Stimulated activated CD4-positive, alpha-beta T cell treated with anti-CD3 and anti-CD28 coated beads, Interleukin-4, amount 100 ng/mL, for 1 hour (primary cell): ENCODE measurements at regions not wholly inside any gene's neighbourhood (a gene's known extent, or its start where the extent isn't known, plus 50 kb on each side); places are given as distances from the start of the nearest gene placed in this dataset.

ENCODE experiments used
- DNase-seq: peaks from one replicate; pipeline ENCODE4 v3.0.0-alpha.2; 2020

DNA sequence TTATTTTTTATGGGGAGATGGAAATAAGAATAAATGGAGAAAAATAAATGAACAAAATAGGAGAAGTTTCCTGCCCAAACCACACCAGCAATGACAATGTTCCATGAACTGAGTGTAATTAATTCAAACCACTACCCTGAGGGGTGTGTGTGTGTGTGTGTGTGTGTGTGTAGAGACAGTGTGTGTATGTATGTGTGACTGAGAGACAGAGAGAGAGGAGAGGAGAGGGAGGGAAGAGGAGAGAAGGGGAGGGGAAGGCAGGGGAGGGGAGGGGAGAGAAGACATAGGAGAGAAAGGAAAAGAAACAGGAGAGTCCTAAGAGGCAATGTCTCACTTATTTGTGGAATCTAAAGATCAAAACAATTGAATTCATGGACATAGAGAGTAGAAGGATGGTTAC lies 65.0 kb upstream of the POU2AF1 start:
- DNase-seq: no peak

DNA sequence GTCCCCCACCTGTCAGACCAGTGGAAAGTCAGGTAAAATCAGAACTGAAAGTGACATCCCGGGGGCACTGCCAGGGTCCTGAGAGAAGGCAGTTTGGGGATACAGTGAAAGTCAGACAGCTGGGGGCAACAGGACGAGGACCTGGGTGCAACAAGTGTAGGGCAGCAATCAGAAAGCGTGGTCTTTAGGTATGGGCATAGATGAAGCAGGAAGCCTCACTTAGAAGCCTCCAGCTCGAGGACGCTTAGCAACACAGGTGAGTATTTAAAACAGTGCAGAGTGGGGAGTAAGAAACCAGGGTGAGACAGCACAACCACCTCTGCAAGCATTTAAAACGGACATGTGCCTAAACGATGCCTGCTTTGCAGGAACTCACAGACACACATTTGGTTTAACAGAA lies 64.6 kb upstream of the POU2AF1 start:
- DNase-seq: no peak

DNA sequence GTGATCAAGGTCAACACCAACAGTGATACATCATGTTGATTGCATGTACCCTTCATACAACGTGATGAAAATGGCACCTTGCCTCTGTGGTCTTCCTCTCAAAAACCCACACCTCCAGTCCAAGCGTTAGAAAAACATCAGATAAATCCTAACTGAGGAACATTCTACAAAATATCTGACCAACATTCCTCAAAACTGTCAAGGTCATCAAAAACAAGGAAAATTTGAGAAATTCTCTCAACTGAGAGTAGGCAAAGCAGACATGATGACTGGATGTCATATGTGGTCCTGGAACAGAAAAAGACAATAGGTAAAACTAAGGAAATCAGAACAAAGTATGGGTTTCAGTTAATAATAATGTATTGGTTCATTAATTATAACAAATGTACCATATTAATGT lies 64.0 kb upstream of the POU2AF1 start:
- DNase-seq: no peak

DNA sequence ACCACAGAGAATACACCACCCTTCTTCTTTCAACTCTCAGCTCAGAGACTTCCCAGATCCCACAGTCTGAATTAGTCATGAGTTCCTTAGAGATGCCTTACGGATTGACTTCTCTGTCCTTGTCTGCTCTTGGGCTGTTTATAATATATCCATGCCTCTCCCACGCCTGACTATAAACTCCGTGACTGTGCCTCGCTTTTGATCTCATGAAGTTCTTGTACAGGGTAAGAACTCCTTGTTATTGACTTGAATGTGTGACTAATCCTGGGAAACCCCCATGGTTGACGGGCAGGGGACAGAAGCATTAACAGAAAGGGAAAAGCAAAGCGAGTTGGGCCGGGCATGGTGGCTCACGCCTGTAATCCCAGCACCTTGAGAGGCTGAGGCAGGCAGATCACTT lies 62.4 kb upstream of the POU2AF1 start:
- peak; percentile 17 for DNase-seq

DNA sequence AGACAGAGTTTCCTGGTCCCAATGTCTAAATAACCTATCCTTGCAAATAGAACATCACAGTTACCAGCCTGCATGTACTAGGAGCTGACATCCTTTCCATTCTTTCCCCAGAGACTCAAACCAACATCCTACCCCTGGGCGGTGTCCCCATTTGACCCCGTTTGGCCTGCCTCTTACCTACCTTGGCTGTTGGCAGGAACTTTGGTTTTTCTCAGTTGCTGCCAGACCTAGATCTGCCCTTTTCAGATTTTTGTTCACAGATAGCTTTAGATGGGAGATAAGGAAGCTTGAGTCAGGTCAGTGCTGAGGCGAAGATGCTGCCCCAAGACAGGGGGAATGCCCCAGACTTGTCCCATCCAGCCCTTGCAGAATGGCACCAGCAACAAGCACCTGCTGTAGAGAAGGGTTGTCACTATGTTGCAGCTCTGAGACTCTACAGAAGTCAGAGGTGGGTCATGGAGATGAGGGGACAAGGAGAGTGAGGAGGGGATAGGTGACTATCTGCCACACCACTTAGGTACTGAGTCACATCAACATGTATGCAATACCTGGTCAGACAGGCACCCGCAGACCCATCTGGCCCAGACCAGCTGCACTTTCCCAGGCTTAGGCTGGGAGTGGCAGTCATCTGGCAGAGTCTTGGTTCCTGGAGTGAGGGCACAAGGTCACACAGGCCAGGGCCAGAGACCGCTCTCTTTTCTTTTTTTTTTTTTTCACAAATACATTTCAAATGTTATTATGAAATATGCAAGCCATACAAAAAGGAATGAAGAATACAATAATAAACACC lies 61.5 kb upstream of the POU2AF1 start:
- no peak for DNase-seq

DNA sequence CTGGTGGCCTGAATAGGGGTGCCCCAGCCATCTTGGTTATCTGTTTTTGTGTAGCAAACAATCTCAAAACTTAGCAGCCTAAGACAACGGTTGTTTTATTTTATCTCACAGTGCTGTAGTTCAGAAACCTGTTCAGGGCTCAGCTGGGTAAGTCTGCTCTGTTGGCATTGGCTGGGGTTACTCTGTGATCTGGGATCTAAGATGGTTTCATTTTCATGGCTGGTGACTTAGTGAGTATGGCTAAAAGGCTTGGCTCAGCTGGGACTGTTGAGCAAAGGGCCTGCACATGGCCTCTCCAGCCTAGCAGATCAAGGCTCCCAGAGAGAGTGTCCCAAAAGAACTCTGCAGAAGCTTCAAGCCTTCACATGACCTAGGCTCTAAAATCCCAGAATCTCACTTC lies 60.8 kb upstream of the POU2AF1 start:
- no peak for DNase-seq

DNA sequence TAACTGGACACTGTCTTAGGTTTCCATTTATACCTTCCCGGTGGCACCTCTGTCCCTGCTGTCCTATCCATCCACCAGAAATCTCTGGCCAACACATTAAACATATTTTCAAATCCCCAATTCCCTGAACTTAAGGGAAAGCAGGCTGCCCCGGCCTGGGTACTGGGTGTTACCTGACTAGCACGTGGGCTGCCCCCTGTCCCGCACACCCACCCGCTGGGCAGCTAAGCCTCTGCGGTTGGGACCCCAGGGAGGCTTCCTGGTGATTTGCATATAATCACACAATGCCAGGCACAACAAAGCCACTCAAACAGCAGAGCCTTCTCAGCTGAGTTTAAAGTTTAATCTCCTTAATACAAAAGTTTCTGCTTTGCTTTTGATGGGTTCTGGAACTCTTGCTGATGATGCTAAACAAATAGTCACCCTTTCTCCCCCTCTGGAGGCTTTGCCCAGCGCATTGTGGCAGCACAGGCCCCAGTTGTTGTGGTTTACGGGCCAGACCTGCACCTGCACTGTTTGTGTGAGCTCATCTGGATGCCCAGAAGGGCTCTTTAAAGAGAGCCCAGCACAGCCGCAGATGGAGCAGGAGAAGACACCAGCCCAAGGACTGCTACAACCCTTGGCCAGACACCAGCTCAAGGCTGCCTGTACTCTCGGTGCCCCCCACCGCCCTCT lies 59.9 kb upstream of the POU2AF1 start:
- DNase-seq: no peak

DNA sequence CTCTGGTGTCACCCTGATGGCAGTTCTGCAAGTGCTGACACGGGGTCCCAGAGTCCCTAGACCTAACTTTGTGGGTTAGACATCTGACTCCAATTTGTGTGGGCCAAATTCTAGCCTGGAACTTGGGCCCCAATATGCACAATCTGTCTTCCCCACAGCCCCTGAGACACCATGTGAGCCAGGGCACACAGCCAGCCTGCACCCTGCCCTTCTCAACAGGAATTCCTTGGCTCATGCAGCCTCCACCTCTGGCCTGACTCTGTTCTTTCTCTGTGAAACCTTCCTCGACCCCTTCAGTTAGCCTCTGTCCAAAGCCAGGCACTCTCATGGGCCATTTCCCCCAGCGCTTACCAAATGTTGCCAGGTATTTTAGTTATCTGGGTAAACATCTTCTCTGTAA lies 59.1 kb upstream of the POU2AF1 start:
- DNase-seq: no peak

DNA sequence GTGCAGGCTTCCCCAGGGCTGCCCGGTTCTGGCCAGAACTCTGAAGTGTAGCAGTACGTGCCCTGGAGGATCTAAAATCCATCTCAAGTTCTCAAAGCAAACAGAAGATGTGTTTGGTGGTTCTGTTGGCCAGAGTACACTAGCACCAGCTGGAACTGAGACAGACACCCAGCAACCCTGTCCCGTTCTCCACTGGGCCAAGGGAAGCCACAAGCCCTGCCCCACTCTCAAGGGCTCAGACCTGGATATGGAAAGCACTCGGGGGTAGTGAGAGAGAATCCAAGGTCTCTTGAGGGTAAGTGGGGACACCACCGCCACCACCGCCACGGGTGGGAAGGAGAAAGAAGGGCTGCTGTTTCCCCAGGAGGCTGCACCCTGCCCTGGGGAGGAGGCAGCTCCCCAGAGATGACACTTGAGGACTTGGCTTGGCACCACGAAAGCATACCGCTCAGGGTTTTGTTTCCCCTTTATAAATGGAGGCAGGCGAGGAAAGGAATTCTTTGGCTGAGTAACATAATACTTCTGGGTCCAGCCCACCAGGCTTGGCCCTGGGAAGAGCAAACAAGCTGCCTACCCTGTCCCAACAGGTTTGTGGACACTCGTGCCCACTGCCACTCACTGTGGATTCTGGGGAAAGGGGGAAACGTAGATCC lies 56.1 kb upstream of the POU2AF1 start:
- no peak for DNase-seq

DNA sequence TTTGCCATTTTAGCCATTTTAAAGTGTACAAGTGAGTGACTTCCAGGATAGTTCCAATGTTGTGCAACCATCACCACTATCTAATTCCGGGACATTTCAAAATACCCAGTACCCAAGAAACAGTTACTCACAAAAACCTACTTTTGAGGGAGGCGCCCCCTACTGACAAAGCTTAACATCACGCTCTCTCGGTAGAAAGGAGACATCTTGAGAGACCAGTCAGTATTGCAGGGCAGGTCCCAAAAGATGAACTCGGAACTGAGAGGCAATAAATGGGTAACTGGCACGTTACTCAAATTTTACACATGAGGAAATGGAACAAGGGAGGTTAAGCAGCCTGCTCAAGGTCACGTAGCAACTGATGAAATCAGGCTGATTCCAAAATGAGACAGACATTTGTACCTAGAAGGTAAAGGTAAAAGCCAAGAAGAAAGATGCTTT lies 50.0 kb upstream of the POU2AF1 start:
- DNase-seq: peak; percentile 61
